Esophagus muscularis mucosa (tissue), 4 donors: ENCODE measurements at regions not wholly inside any gene's neighbourhood (a gene's known extent, or its start where the extent isn't known, plus 50 kb on each side); places are given as distances from the start of the nearest gene placed in this dataset.

Source experiments
- DNase-seq: peaks from one replicate; pipeline ENCODE4 v3.0.0-alpha.2; 2017; ENCODE audit errors: extremely low spot score
- H3K27ac ChIP-seq, 4 donors: fragments of 200-600 bp; sonication (generic); replicated peaks in 1 of 4; 1 replicate in 3 of 4; 2 replicates in 1 of 4; pipeline ENCODE4 v1.5.1; 2016 to 2019; ENCODE audit warnings: mild to moderate bottlenecking in 1 of 4
- H3K27me3 ChIP-seq, 4 donors: fragments of 200-600 bp; sonication (generic); one replicate each; pipeline versions ENCODE4 v1.5.1 to v1.6.0; 2016 to 2019
- H3K36me3 ChIP-seq, 4 donors: fragments of 200-600 bp; sonication (generic); one replicate each; pipeline ENCODE4 v1.5.1; 2016 to 2019
- H3K4me1 ChIP-seq, 4 donors: fragments of 200-600 bp; sonication (generic); one replicate each; pipeline ENCODE4 v1.5.1; 2016 to 2019
- H3K4me3 ChIP-seq, 4 donors: fragments of 200-600 bp; sonication (generic); 1 replicate in 2 of 4; 2 replicates in 2 of 4; pipeline ENCODE4 v1.5.1; 2016 to 2019; ENCODE audit warnings: mild to moderate bottlenecking in 4 of 4, moderate library complexity in 1 of 4
- H3K9me3 ChIP-seq, 4 donors: fragments of 200-600 bp; sonication (generic); 1 replicate in 3 of 4; 2 replicates in 1 of 4; pipeline ENCODE4 v1.5.1; 2016 to 2019
- EP300 ChIP-seq: sonication (generic); formaldehyde crosslinking; IDR thresholded peaks from one replicate; pipeline ENCODE4 v1.6.1; 2017; ENCODE audit warnings: antibody characterized with exemption
- POLR2A ChIP-seq: fragments of 450-650 bp; IDR thresholded peaks from one replicate; pipeline ENCODE4 v1.6.1; 2017; ENCODE audit warnings: antibody characterized with exemption, moderate library complexity, mild to moderate bottlenecking, low read depth
- POLR2AphosphoS5 ChIP-seq, 2 donors: sonication (generic); formaldehyde crosslinking; IDR thresholded peaks; one replicate each; pipeline ENCODE4 v1.6.1; 2017; ENCODE audit warnings: antibody characterized with exemption in 2 of 2
- WGBS: methylation state at CpG from one replicate; pipeline ENCODE4 v1.1.5; 2018; 5-methylcytosine and 5-hydroxymethylcytosine counted together
- intact Hi-C: fragments of 100-400 bp; cut with DNase I; formaldehyde crosslinking; loops from one replicate; pipeline ENCODE4 v1.15.1; 2023
- TF ChIP-seq, protein P1 (sequence below), 3 experiments: fragments of 200-600 bp in 2 of 3; fragments of 450-650 bp in 1 of 3; sonication (generic) in 2 of 3; IDR thresholded peaks; one replicate each; pipeline ENCODE4 v1.5.1; 2017 to 2019; ENCODE audit warnings: antibody characterized with exemption in 3 of 3, mild to moderate bottlenecking in 2 of 3, moderate library complexity in 1 of 3

GRCh38 chr2:47992671-47993070 lies 86.4 kb upstream of the FBXO11 start:
- H3K4me3 ChIP-seq: no peak overlapping the region
- H3K9me3 ChIP-seq: no peaks in the 10 kb centered on the region
- DNase-seq: no peak
- H3K27me3 ChIP-seq: no peaks in the 10 kb centered on the region
- H3K36me3 ChIP-seq: no peaks in the 10 kb centered on the region
- H3K27ac ChIP-seq: no peak overlapping the region
- TF ChIP-seq POLR2AphosphoS5 (IDR thresholded peaks at IDR 0.05) (no peak), POLR2A (no peak), EP300 (no peak)
- TF ChIP-seq, protein P1, sequence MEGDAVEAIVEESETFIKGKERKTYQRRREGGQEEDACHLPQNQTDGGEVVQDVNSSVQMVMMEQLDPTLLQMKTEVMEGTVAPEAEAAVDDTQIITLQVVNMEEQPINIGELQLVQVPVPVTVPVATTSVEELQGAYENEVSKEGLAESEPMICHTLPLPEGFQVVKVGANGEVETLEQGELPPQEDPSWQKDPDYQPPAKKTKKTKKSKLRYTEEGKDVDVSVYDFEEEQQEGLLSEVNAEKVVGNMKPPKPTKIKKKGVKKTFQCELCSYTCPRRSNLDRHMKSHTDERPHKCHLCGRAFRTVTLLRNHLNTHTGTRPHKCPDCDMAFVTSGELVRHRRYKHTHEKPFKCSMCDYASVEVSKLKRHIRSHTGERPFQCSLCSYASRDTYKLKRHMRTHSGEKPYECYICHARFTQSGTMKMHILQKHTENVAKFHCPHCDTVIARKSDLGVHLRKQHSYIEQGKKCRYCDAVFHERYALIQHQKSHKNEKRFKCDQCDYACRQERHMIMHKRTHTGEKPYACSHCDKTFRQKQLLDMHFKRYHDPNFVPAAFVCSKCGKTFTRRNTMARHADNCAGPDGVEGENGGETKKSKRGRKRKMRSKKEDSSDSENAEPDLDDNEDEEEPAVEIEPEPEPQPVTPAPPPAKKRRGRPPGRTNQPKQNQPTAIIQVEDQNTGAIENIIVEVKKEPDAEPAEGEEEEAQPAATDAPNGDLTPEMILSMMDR (IDR thresholded peaks at IDR 0.05): no peak
- intact Hi-C loops: no loop called here
- no peaks in the 10 kb centered on the region for H3K4me1 ChIP-seq

GRCh38 chr2:47996808-47997207 lies 90.5 kb upstream of the FBXO11 start:
- DNase-seq: no peak
- Histone ChIP-seq H3K4me3 (no peak overlapping the region), H3K4me1 (no peaks in the 10 kb centered on the region), H3K27ac (no peak overlapping the region), H3K9me3 (no peaks in the 10 kb centered on the region), H3K36me3 (no peaks in the 10 kb centered on the region), H3K27me3 (no peaks in the 10 kb centered on the region)
- WGBS: 96% methylated on average over 4 of the region's 4 CpGs
- TF ChIP-seq, protein P1 (IDR thresholded peaks at IDR 0.05): no peak
- TF ChIP-seq EP300: no peak
- no peak for TF ChIP-seq POLR2AphosphoS5 (IDR thresholded peaks at IDR 0.05)
- TF ChIP-seq POLR2A: no peak
- intact Hi-C loops: no loop called here

DNA sequence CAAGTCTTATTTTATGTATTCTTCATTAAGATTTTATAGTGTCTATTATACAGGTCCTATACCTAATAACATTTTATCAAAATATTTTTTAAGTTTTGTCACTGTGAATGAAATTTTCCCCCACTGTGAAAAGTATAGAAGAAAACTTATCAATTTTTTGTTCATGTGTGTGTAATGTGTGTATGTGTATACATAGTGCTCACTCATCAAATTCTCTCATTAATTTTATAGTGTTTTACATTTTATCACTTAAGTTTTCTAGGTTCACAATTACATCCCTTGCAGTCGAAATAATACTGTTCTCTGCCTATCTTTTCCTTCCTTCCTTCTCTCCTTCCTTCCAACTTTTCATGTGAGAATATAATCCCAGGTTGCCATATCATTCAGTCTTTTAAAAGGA lies 93.2 kb upstream of the FBXO11 start:
- no peaks in the 10 kb centered on the region for H3K4me1 ChIP-seq
- H3K27ac ChIP-seq: no peak overlapping the region
- H3K4me3 ChIP-seq: no peak overlapping the region
- WGBS: 74% methylated on average over 1 of the region's 1 CpG
- DNase-seq: no peak
- H3K36me3 ChIP-seq: no peaks in the 10 kb centered on the region
- H3K27me3 ChIP-seq: no peaks in the 10 kb centered on the region
- intact Hi-C loops: no loop called here
- TF ChIP-seq, protein P1 (IDR thresholded peaks at IDR 0.05): no peak
- no peak for TF ChIP-seq EP300
- TF ChIP-seq POLR2AphosphoS5 (IDR thresholded peaks at IDR 0.05): no peak
- no peak for TF ChIP-seq POLR2A
- no peaks in the 10 kb centered on the region for H3K9me3 ChIP-seq

DNA sequence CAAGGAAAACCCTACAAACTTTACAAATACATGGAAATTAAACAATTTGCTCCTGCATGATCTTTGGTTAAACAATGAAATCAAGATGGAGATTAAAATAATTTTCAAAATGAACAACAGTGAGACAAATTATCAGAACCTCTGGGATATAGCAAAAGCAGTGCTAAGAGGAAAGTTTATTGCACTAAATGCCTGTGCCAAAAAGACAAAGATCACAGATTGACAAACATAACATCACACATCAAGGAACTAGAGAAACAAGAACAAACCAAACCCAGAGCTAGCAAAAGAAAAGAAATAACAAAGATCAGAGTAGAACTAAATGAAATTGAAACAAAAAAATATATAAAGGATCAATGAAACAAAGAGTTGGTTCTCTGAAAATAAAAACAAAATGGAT lies 95.2 kb upstream of the FBXO11 start:
- intact Hi-C loops: no loop called here
- DNase-seq: no peak
- TF ChIP-seq POLR2A (no peak), POLR2AphosphoS5 (IDR thresholded peaks at IDR 0.05) (no peak), EP300 (no peak)
- TF ChIP-seq, protein P1 (IDR thresholded peaks at IDR 0.05): no peak
- no peaks in the 10 kb centered on the region for H3K27me3 ChIP-seq
- no peaks in the 10 kb centered on the region for H3K36me3 ChIP-seq
- no peak overlapping the region for H3K27ac ChIP-seq
- H3K4me3 ChIP-seq: no peak overlapping the region
- H3K9me3 ChIP-seq: no peaks in the 10 kb centered on the region
- H3K4me1 ChIP-seq: no peaks in the 10 kb centered on the region

GRCh38 chr2:48006094-48006493 lies 99.8 kb upstream of the FBXO11 start:
- no peaks in the 10 kb centered on the region for H3K4me1 ChIP-seq
- H3K4me3 ChIP-seq: no peak overlapping the region
- TF ChIP-seq POLR2A: no peak
- no peak for TF ChIP-seq POLR2AphosphoS5 (IDR thresholded peaks at IDR 0.05)
- no peak for TF ChIP-seq EP300
- TF ChIP-seq, protein P1 (IDR thresholded peaks at IDR 0.05): no peak
- intact Hi-C loops: no loop called here
- no peak overlapping the region for H3K27ac ChIP-seq
- H3K36me3 ChIP-seq: no peaks in the 10 kb centered on the region
- DNase-seq: no peak
- no peaks in the 10 kb centered on the region for H3K9me3 ChIP-seq
- no peaks in the 10 kb centered on the region for H3K27me3 ChIP-seq
